ENCODE measurements at regions not wholly inside any gene's neighbourhood (a gene's known extent, or its start where the extent isn't known, plus 50 kb on each side); places are given as distances from the start of the nearest gene placed in this dataset.
A peak's percentile ranks its signal among the peaks of the same experiment; 100 is the strongest.

DNA sequence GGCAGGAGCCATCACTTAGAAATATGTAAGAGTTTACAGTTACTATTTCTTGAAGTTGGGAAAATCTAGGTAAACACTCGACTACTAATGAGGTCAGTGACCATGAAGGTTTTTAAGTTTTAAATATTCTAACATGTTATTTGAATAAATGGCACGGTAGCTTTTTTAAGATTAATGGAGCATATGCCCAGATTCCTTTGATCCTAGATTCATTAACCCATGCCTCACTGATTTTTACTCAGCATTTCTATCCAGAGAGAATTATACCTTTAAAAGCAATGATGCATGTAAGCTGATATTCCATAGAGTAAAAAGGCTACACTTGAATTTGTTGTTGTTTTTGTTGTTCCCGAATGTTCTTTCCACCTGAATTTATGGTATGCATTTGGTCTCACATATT lies 541.4 kb downstream of the DACH1 start:
- TF ChIP-seq, protein P1, sequence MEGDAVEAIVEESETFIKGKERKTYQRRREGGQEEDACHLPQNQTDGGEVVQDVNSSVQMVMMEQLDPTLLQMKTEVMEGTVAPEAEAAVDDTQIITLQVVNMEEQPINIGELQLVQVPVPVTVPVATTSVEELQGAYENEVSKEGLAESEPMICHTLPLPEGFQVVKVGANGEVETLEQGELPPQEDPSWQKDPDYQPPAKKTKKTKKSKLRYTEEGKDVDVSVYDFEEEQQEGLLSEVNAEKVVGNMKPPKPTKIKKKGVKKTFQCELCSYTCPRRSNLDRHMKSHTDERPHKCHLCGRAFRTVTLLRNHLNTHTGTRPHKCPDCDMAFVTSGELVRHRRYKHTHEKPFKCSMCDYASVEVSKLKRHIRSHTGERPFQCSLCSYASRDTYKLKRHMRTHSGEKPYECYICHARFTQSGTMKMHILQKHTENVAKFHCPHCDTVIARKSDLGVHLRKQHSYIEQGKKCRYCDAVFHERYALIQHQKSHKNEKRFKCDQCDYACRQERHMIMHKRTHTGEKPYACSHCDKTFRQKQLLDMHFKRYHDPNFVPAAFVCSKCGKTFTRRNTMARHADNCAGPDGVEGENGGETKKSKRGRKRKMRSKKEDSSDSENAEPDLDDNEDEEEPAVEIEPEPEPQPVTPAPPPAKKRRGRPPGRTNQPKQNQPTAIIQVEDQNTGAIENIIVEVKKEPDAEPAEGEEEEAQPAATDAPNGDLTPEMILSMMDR (conservative IDR thresholded peaks at IDR 0.05; ENCODE audit: low read depth, low read length), result no peak
- no peak for DNase-seq (ENCODE audit: low read depth)
- H3K4me3 ChIP-seq (ENCODE audit: low read length), result no peak overlapping the region

DNA sequence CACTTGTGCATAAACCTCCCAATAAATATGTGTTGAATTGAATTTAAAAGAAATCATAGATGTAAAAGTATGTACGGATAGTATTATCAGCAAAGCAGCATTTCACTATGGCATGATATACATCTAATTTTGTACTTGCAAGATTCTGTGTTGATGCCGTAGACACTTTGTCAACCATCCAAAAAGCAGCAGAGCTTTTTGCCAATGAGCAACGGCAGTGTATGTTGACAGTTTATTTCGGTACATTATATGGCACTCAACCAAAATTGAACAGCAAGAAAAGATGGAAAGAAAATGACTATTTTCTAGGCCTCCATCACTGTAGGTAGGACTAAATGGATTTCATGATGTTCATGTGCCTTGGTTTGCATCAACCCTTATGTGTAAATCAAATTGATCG lies 543.7 kb downstream of the DACH1 start:
- H3K4me3 ChIP-seq (ENCODE audit: low read length), result no peak overlapping the region
- DNase-seq (ENCODE audit: low read depth), result no peak
- TF ChIP-seq, protein P1 (conservative IDR thresholded peaks at IDR 0.05; ENCODE audit: low read depth, low read length), result no peak

DNA sequence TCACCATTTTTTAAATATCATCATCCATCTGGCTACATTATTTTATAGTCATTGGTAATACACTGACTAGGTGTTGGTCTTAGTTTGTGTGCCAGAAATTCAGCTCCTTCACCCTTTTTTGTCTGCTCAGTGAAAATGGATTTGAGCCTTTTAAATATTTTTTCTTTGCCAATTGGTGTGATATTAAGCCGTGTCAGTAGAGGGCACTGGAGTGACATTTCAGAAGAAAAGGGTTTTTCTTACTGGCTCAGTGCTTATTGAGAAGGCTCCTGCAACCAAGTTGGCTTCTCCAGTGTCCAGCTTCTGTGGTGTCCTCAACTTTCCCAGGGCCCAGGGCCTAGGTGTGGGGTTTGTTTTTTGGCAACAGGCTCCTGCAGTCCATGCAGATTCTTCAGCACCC lies 546.6 kb downstream of the DACH1 start:
- TF ChIP-seq, protein P1 (conservative IDR thresholded peaks at IDR 0.05; ENCODE audit: low read depth, low read length), result peak; percentile 49
- H3K4me3 ChIP-seq (ENCODE audit: low read length), result no peak overlapping the region
- DNase-seq (ENCODE audit: low read depth), result no peak

DNA sequence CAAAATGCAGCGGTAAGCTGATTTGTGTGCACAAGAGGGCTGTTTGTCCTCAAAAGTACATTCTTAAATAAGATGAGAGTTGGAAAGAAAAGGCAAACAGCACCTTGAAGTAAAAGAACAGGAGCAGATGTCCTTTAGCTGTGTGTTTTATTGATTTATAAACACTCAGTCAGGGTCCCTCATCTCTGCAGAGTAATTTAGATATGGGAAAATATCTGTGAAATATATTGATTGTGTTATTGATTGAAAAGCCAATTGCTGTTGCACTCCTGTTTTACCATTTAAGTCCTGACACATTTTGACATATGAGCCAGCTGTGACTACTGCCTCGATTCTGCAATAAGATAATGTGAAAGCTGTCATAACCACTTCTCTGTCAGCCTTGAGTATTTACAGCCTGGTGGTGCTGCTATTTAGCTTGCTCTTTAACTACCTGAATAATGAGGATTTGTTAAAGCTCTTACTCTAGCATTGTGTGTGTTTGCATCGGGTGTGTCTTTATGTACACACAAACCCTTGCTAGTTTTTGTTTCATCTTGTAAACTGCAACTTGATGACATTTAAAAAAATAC lies 550.1 kb downstream of the DACH1 start:
- TF ChIP-seq, protein P1 (conservative IDR thresholded peaks at IDR 0.05; ENCODE audit: low read depth, low read length), result no peak
- no peak overlapping the region for H3K4me3 ChIP-seq (ENCODE audit: low read length)
- no peak for DNase-seq (ENCODE audit: low read depth)

DNA sequence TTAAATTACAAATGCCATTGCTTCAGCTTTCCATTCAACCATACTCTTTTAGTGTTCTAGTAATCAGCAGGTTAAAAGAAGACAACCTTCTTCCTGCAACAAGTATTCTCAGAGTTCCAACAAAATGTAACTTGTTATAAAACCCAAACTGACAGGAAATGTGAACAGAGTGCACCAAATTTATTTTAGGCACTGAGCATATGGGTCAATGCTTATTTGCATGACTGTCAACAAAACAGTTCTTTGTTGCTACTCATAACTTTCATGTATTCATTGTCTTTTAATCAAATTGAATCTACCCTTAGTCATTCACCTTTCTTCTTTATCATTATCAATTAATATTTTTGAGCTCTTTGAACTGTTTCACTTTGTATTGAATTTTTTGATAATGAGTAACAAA lies 554.1 kb downstream of the DACH1 start:
- no peak for DNase-seq (ENCODE audit: low read depth)
- H3K4me3 ChIP-seq (ENCODE audit: low read length), result no peak overlapping the region
- TF ChIP-seq, protein P1 (conservative IDR thresholded peaks at IDR 0.05; ENCODE audit: low read depth, low read length), result no peak

DNA sequence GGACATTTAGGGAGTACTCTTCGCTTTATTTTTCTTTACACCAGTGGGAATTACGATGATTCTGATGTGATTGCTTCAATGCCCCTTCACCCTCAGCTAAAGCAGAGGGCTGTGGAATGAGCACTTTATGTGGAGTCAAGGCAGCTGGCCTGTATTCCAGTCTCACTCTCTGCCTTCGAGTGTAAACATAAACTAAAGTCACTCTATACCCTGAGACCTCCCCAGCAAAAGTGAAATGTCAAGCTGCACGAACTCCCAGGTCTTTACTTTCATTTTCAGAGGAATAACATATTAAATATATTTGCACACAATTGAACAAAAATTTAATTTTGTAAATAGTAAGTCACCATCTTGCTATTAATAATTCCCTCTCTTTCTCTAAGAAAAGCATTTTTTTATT lies 557.1 kb downstream of the DACH1 start:
- no peak overlapping the region for H3K4me3 ChIP-seq (ENCODE audit: low read length)
- TF ChIP-seq, protein P1 (conservative IDR thresholded peaks at IDR 0.05; ENCODE audit: low read depth, low read length), result no peak
- no peak for DNase-seq (ENCODE audit: low read depth)

DNA sequence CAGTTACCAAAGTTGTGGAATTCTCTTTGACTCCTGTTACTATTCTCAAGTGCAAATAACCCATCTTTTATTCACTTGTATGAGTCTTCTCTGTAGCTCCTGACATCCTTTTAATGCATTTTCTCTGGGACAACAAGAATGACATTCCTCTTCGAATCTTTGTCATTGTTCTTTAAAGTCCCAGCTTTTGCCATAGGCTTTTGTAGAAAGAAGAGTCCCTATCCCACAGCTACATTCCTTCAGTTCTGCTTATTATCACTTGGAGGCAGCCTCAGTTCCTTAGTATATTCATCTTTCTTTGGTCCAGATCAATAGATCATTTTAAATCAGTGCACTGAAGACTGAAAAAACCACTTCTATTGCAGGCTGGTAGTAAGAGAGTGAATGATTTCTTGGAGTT lies 560.2 kb downstream of the DACH1 start:
- TF ChIP-seq, protein P1 (conservative IDR thresholded peaks at IDR 0.05; ENCODE audit: low read depth, low read length), result no peak
- no peak for DNase-seq (ENCODE audit: low read depth)
- no peak overlapping the region for H3K4me3 ChIP-seq (ENCODE audit: low read length)

Measured in retinal pigment epithelial cell (primary cell).